Right lobe of liver (tissue), 4 donors: ENCODE measurements at regions not wholly inside any gene's neighbourhood (a gene's known extent, or its start where the extent isn't known, plus 50 kb on each side); places are given as distances from the start of the nearest gene placed in this dataset.
"Not testable (repeated sequence)": the region's sequence is repeated elsewhere in the genome, so short reads cannot be mapped to it uniquely, and the experiment has no call there.

Experiments used
- POLR2A ChIP-seq: fragments of 450-650 bp; IDR thresholded peaks from one replicate; pipeline ENCODE4 v1.6.1; 2017; ENCODE audit warnings: antibody characterized with exemption, mild to moderate bottlenecking
- TF ChIP-seq, protein P1 (sequence below), 4 donors: fragments of 200-600 bp in 3 of 4; fragments of 450-650 bp in 1 of 4; IDR thresholded peaks; one replicate each; pipeline versions ENCODE4 v1.5.1 to v1.8.0; 2016 to 2022; ENCODE audit warnings: antibody characterized with exemption in 4 of 4, mild to moderate bottlenecking in 2 of 4
- donor health status: DM: no; HTN: no; CAD: no.
- donor health status: DM: no; HTN: no; CAD: no.
- donor health status: DM: no; HTN: yes; CAD: no.

GRCh38 chr3:106448372-106448966 lies 579.7 kb upstream of the CBLB start:
- TF ChIP-seq, protein P1, sequence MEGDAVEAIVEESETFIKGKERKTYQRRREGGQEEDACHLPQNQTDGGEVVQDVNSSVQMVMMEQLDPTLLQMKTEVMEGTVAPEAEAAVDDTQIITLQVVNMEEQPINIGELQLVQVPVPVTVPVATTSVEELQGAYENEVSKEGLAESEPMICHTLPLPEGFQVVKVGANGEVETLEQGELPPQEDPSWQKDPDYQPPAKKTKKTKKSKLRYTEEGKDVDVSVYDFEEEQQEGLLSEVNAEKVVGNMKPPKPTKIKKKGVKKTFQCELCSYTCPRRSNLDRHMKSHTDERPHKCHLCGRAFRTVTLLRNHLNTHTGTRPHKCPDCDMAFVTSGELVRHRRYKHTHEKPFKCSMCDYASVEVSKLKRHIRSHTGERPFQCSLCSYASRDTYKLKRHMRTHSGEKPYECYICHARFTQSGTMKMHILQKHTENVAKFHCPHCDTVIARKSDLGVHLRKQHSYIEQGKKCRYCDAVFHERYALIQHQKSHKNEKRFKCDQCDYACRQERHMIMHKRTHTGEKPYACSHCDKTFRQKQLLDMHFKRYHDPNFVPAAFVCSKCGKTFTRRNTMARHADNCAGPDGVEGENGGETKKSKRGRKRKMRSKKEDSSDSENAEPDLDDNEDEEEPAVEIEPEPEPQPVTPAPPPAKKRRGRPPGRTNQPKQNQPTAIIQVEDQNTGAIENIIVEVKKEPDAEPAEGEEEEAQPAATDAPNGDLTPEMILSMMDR (IDR thresholded peaks at IDR 0.05) = not testable (repeated sequence)
- TF ChIP-seq POLR2A = not testable (repeated sequence)
